ENCODE measurements at regions not wholly inside any gene's neighbourhood (a gene's known extent, or its start where the extent isn't known, plus 50 kb on each side); places are given as distances from the start of the nearest gene placed in this dataset.

DNA sequence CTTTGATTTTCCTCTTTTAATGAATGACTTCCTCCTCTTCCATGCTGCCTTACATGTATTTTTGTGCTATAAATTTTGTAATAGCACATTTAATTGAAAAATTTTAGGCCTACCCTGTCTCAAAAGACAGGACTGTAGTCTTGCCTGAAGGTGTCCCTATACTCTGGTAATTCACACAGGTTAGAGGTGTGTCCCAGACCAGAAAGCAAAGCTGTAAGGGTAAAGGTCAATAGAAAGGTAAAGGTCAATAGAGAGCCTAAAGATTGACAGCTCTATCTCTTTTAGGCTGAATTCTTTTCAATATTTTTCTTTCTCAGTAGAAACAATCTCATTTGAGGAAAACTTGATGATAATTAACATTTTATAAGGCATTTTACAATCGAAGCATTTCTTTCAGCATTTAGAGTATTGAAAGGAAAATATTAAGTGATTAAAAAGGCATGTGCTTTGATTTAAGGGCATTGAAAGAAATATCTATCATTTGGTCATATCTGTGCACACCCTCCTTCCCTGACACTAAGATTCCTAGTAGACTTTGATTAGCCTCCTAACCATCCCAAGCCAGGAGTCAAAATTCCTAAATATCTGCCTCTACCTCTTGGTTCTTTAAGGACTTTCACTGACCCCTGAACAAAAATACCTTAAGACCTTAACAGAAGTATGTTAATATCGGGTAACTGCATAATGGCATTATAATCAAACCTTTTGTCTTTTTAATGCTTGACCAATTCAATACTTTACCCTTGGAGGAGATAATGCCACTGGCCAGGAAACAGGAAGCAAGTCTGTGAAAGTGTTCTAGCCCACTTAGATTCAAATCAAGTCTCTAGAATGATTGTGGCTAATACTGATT, 161.8 kb upstream of the DTNA start:
- TF ChIP-seq, protein P1, sequence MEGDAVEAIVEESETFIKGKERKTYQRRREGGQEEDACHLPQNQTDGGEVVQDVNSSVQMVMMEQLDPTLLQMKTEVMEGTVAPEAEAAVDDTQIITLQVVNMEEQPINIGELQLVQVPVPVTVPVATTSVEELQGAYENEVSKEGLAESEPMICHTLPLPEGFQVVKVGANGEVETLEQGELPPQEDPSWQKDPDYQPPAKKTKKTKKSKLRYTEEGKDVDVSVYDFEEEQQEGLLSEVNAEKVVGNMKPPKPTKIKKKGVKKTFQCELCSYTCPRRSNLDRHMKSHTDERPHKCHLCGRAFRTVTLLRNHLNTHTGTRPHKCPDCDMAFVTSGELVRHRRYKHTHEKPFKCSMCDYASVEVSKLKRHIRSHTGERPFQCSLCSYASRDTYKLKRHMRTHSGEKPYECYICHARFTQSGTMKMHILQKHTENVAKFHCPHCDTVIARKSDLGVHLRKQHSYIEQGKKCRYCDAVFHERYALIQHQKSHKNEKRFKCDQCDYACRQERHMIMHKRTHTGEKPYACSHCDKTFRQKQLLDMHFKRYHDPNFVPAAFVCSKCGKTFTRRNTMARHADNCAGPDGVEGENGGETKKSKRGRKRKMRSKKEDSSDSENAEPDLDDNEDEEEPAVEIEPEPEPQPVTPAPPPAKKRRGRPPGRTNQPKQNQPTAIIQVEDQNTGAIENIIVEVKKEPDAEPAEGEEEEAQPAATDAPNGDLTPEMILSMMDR (IDR thresholded peaks at IDR 0.05): peak in 3 of 4 donors; percentile 10 to 20 (median 13)
- no peak for TF ChIP-seq POLR2A (IDR thresholded peaks at IDR 0.05)
